Fibroblast of peridontal ligament (primary cell): ENCODE measurements at regions not wholly inside any gene's neighbourhood (a gene's known extent, or its start where the extent isn't known, plus 50 kb on each side); places are given as distances from the start of the nearest gene placed in this dataset.
"Not testable (repeated sequence)": the region's sequence is repeated elsewhere in the genome, so short reads cannot be mapped to it uniquely, and the experiment has no call there.

Source experiments
- DNase-seq: peaks from one replicate; pipeline ENCODE4 v3.0.0-alpha.2; 2010; ENCODE audit errors: extremely low read depth

- no peak for DNase-seq
These were observed 526.8 kb downstream of the CD109 start for GRCh38 chr6:74222768-74223333.

GRCh38 chr6:74213995-74214394 is 518.0 kb downstream of the CD109 start:
- DNase-seq: no peak

- no peak for DNase-seq
These were observed 512.2 kb downstream of the CD109 start for GRCh38 chr6:74208239-74208638.

- DNase-seq: no peak
These were observed 503.4 kb downstream of the CD109 start for GRCh38 chr6:74199215-74199915.

GRCh38 chr6:74197310-74197709 is 501.3 kb downstream of the CD109 start:
- DNase-seq: no peak

- DNase-seq: no peak
These were observed 491.8 kb downstream of the CD109 start for GRCh38 chr6:74187811-74188210.

- DNase-seq: no peak
These were observed 487.0 kb downstream of the CD109 start for GRCh38 chr6:74182992-74183391.

GRCh38 chr6:74181471-74181870 is 485.5 kb downstream of the CD109 start:
- no peak for DNase-seq

GRCh38 chr6:74177506-74177905 is 481.5 kb downstream of the CD109 start:
- DNase-seq: peak; percentile 8

GRCh38 chr6:74170550-74170949 is 474.5 kb downstream of the CD109 start:
- not testable (repeated sequence) for DNase-seq

- DNase-seq: peak; percentile 70
These were observed 474.1 kb downstream of the CD109 start for GRCh38 chr6:74170118-74170517.

DNA sequence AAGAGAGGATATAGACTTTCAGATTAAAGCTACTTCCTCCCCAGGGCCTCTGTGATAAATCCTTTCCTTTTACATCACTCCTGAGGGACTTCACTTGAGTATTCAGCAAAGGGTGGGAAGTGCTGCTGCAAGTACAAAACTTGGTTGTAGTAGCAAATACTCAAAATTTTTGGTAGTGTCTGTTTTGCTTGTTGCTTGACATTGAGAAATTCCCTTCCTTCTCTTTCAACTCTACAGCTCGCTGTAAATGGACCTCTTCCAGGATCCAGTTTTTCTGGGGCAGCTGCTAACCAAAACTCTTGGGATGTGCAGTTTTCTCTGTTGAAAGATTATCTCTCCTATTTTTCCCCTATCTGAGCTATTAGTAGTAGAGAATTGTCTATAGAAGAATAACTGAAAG is 472.0 kb downstream of the CD109 start:
- peak; percentile 47 for DNase-seq

DNA sequence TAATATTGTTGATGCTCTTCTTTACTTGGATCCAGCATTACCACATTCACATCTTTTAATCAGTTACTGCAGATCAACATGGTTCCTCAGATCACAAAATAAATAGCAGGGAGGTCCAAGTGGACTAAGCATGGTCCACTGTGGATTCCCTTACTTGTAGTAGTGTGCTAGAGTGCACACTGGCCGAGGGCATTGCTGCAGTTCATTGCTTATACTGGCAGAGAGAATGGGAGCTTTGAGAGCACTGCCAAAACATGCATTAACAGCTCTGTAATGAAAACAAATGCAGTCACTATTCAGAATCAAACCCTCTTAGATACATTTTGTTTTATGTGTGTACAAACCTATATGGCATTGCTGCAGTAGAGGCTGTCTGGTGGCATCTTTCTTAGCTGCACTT is 471.5 kb downstream of the CD109 start:
- peak; percentile 10 for DNase-seq

GRCh38 chr6:74166849-74167248 is 470.8 kb downstream of the CD109 start:
- no peak for DNase-seq

DNA sequence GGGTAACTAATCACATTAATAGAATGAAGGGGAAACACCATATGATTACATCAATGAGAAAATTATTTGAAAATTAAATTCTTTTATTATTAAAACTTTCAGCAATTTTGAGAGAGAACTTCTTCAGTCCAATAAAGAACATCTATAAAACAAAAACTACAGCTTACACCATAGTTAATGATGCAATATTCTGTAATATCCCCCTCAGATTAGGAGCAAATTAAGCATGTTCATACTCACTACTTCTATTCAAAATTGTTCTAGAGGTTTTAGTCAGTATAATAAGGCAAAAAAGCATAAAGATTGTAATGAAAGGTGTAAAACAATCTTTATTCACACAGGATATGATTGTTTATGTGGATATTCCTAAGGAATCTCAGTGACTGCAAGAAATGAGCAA is 465.4 kb downstream of the CD109 start:
- no peak for DNase-seq

GRCh38 chr6:74152096-74152675 is 456.2 kb downstream of the CD109 start:
- peak; percentile 29 for DNase-seq

GRCh38 chr6:74145931-74146330 is 449.9 kb downstream of the CD109 start:
- no peak for DNase-seq

DNA sequence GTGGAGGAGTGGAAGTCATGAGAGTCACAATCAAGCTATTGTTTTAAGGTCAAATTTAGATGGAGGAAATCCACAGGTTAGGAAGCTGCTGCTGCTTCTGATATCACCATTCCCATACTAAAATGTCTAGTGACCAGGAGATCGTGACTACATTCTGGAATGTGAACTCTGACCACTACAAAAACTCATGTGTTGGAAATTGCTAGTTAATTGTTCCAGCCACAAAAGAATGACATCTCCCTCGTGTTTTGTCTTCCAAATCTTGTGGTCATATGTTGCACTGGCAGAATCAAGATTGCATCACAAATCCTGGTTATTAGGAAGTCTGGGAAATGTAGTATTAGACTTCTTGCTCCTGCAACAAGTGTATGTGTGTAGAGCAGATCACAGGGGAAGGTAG is 441.9 kb downstream of the CD109 start:
- DNase-seq: peak; percentile 88

- DNase-seq: no peak
These were observed 438.3 kb downstream of the CD109 start for GRCh38 chr6:74134327-74134726.

DNA sequence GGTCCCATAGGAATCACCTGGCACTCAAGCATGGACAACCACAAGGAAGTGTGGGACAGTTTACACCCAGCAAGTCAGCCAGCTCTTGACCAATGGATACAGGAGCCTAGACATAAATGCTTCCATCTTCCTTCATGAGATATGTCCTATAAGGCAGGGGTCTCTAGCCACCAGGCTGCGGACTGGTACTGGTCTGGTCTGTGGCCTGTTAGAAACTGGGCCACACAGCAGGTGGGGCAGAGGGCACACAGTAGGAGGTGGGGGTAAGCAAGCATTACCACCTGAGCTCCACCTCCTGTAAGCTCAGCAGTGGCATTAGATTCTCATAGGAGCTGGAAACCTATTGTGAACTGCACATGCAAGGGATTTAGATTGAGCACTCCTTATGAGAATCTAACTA is 437.1 kb downstream of the CD109 start:
- DNase-seq: no peak

DNA sequence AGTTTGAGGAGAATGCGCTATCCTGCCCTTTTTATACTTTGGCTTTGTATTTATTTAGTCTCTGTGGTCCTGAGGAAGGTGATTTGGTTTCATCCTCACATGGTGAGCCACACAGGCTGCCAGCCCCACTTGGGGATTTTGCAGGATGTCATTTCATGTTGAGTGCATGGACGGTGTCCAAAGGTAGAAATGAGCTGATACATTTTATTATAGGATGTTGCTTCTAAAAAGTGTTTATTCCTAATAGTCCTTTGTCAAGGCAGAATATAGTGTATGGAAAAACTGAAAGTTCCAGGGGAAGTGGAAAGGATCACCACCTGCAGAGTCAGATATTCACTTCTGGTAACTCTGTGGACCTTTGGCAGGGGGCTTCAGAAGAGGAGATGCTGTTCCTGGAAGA is 434.6 kb downstream of the CD109 start:
- no peak for DNase-seq

DNA sequence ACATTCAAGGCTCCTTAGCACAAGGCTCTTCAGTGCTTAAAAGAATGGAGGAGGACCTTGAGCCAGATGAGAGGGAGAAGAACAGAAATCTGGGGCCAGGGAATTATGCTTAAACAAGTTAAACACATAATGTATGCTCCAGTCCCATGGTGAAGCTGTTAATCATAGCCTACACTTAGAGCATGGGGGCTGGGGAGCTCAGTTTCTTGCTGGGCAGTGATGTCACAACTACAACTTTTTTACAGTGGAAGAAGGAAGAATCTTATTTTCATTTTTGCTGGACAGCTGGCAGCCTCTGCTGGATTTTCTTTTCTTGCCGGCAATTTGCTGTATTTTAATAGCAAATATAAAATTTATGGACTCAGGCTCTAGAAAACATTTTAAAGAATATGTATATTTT is 432.5 kb downstream of the CD109 start:
- DNase-seq: peak; percentile 44

- DNase-seq: peak; percentile 58
These were observed 421.1 kb downstream of the CD109 start for GRCh38 chr6:74117113-74117512.
